ENCODE measurements at regions not wholly inside any gene's neighbourhood (a gene's known extent, or its start where the extent isn't known, plus 50 kb on each side); places are given as distances from the start of the nearest gene placed in this dataset.

DNA sequence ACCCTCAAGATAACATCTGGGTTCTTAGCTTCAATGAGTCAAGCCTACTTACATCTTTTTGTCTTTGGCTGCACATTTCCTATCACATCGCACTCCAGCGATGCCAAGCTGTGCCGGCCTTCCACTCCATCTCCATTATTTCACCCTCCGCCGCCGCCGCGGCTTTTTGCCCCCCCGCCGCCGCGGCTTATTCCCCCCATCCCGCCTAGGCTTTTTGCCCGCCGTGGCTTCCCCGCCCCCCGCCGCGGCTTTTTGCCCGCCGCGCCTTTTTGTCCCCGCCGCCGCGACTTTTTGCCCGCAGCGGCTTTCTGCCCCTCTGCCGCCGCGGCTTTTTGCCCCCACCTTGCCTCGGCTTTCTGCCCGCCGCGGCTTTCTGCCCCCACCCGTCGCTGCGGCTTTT lies 50.8 kb downstream of the PPIAL4E start:
- peak; percentile 4 for DNase-seq
